DMS153 treated with DMSO at 0.1 percent for 48 hours (cell line): ENCODE measurements at regions not wholly inside any gene's neighbourhood (a gene's known extent, or its start where the extent isn't known, plus 50 kb on each side); places are given as distances from the start of the nearest gene placed in this dataset.

ENCODE experiments used
- DNase-seq: peaks from one replicate; lab custom pipeline; 2025; ENCODE audit not compliant: unreplicated experiment; lab: John Stamatoyannopoulos, UW

- DNase-seq: no peak
Observed at GRCh38 chr4:119750048-119750447, 121.4 kb upstream of the PDE5A start.

GRCh38 chr4:119748853-119749252, 120.2 kb upstream of the PDE5A start:
- DNase-seq: no peak

- no peak for DNase-seq
Observed at GRCh38 chr4:119746951-119747350, 118.3 kb upstream of the PDE5A start.

GRCh38 chr4:119745351-119745750, 116.7 kb upstream of the PDE5A start:
- no peak for DNase-seq

DNA sequence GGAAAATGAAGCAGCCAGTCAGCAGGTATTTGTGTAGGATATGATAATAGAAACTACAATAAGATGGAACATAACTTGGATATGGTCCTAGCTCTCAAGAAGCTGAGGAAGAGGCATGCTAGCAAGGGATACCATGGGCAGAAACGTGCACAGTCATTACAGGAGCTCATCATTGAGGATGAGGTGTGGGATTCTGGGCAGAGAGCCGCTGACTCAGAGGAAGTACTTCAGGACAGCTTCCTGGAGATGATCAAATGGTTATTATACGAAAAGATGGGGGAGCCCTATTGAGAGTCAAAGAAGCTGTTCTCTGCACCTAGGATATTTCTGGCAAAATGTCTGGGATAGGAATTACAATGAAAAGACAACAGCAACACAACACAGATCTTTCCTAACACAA, 116.0 kb upstream of the PDE5A start:
- no peak for DNase-seq

DNA sequence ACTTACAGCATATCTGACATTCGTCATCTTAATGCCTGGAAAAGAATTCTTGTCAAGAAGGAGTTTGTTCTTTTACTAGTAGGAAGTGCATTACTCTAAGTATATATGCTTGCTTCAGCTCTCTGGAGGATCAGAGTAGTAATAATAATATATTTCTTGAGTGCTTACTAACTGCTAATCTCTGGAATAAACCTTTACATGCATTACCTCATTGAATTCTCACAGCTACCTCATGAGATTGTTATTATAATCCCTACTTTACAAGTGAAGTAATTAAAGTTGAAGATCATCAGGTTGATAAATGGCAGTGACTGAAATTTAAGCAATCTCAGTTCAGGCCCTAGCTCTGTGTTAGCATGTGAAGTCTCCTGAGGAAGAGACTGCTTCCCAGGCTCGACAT, 115.0 kb upstream of the PDE5A start:
- DNase-seq: no peak

GRCh38 chr4:119739796-119740195, 111.2 kb upstream of the PDE5A start:
- no peak for DNase-seq

GRCh38 chr4:119738901-119739300, 110.3 kb upstream of the PDE5A start:
- DNase-seq: no peak

DNA sequence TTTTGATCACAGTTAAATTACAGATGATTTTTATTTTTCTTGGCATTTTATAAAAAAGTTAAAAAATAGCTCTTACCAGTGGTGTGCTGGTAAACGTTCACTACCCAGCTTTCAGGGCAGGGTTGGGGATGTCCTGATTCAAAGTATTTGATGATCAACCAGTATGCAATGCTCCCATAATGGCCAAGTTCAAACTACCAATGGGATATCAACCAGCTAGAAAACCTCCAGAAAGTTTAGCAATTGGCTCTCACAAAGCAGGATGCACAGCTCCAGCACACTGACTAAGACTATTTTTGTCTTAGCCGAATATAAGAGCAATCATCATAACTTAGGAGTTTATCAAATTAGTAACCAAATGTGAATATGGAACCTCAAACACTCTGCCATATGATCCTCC, 108.0 kb upstream of the PDE5A start:
- no peak for DNase-seq

DNA sequence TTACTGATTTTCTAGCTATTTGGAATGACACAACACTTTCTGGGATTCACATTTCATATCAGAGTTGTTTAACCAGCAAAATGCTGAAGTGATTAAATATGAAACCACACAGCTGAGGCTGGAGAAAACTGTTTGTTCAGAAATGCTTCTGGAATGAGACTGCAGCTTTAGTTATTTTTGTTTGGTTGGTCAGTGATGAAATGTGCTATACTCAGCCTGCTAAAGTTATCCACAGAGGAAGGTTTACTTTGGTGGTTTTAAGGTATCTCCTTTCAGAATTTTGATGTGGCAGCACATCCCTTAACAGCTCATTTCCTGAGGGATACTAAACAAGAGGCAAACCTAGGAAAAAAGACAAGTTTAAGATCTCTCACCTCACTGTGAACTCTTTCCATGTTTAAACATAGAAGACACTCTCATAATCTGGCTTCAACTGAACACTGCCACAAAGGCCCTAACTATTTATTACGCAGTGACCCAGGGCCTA, 106.6 kb upstream of the PDE5A start:
- no peak for DNase-seq

GRCh38 chr4:119733431-119733830, 104.8 kb upstream of the PDE5A start:
- DNase-seq: no peak

DNA sequence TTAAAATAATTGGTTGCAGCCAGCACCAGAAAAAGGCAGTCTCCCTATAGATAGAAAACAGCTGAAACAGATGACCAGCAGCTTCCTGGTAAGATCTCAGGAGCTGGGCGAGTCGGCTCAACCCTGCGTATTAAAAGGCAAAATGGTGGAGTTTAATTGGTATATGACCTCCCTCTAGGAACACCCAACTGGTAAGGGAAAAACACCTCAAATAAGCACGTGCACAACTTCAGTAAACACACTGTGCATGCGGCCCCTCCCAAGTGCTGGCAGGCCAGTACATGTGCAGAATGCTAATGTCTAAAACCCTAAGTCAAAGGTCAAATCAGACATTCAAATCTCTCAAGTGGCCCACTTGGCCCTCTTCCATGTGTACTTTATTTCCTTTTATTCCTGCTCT, 103.2 kb upstream of the PDE5A start:
- no peak for DNase-seq

DNA sequence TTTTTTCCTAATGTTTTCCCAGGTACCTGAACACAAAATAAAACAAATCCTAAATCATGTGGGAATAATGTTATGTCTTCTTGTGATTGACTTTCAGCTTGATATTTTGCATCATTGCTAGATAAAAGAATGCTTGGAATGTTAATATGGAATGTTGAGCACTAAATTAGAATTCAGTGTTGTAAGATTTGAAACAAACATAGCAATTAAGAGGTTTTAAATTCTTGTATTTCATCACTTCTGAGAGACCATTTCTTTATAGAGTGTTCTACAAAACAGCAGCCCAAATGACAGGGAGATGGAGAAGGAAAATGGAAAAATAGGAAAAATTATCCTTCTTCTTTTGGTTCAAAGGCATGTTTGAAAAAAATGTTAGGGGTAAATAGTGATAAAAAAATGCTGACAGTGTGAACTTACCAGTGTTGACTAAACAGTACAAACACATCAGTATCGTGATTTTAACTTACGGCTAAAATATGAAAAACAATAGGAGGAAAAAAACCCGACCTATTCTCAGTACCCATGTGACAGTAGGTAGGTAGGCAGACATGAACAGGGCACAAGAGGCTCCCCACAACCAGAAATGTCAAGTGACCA, 102.6 kb upstream of the PDE5A start:
- no peak for DNase-seq

DNA sequence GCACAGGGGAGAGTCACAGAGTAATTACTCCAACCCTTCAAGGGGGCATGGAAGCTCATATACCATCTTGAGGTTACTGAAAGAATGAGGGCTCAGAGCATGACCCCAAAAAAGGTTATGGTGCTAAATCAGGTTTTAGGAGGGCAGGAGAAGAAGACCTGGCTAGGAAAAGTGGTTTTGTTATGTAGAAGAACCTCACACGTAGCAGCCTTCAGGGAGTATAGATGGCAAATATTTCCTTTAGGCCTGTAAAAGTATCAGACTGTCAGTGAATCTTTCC, 102.0 kb upstream of the PDE5A start:
- DNase-seq: no peak

- peak; percentile 12 for DNase-seq
Observed at GRCh38 chr4:119729835-119730670, 101.4 kb upstream of the PDE5A start.

DNA sequence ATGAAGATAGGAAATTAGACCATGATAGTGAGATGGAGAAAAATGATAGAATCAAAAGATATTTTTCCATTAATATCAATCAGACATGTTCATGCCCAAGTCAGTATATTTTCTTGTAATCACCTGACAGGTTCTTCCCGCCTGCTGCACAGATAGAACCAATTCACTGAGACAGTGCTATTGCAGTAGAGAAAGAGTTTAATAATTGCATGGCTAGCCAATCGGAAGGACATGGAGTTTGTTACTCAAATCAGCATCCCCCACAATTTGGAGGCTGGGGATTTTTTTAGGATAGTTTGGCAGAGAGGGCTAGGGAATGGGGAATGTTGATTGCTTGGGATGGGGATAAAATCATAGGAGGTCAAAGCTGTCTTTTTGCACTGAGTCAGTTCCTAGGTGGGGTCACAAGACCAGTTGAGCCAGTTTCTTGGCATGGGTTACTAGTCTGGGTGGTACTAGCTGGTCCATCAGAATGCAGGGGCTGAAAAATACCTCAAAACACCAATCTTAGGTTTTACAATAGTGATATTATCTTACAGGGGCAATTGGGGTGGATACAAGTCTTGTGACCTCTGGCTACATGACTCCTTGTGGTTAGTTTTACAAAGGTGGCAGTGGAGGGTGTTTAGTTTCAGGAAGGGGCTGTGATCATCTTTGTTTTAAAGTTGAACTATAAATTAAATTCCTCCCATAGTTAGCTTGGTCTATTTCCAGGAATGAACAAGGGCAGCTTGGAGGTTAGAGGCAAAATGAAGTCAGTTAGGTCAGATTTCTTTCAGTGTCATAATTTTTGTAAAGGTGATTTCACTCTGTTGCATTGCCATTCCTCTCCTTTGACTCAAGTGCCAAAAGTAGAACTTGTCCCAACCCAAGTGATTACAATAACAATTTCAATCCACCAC, 100.3 kb upstream of the PDE5A start:
- no peak for DNase-seq

DNA sequence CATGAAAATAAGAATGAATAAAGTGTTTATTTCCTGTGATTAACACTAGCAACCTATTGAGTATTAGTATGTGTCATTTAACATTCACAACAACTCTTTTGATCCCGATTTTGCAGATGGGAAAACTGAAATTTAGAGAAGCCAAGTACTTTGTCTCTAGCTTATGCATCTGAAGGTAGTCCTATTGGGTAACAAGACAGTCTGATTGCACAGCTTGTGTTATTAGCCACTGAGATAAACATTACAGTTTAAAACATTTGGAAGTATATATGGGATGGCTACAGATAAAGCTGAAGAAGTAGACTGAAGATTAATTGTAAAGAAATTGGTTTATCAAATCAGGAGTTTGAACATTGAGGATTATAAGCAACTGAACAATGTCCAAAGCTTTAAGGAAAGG, 99.6 kb upstream of the PDE5A start:
- DNase-seq: no peak

DNA sequence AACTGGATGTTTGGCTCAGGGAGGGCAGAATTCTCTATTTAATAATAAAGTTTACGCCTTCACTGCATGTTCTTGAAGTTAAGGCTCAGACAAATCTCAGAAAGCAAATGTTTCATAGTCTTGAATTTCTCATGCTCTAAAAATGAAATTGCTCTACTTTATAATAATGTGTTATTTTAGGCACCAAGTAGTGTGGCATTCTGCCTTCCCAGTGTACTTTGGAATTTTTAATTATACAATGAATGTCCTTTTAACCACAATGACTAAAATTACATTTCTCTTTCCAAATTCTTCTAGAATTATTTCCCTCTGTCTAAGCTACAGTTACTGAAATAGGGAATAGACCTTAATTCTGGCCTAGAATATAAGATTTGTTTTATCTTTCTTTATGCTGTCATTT, 97.9 kb upstream of the PDE5A start:
- no peak for DNase-seq

GRCh38 chr4:119725688-119726330, 97.2 kb upstream of the PDE5A start:
- DNase-seq: no peak

- DNase-seq: no peak
Observed at GRCh38 chr4:119725011-119725410, 96.4 kb upstream of the PDE5A start.

DNA sequence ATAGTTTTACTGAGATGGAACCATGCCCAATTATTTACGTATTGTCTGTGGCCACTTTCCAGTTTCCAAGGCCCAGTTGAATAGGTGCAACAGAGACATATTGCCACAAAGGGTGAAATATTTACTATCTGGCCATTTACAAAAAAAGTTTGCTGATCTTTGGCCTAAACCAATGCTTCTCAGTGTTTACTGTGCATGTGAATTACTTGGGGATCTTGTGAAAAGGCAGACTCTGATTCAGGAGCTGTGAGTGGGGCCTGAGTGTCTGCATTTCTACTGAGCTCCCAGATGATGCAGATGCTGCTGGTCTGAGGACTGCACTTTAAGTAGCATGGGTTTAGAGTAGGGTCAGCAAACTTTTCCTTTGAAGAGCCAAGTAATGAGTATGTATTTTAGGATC, 94.1 kb upstream of the PDE5A start:
- no peak for DNase-seq
